ENCODE measurements at regions not wholly inside any gene's neighbourhood (a gene's known extent, or its start where the extent isn't known, plus 50 kb on each side); places are given as distances from the start of the nearest gene placed in this dataset.
A peak's percentile ranks its signal among the peaks of the same experiment; 100 is the strongest.

DNA sequence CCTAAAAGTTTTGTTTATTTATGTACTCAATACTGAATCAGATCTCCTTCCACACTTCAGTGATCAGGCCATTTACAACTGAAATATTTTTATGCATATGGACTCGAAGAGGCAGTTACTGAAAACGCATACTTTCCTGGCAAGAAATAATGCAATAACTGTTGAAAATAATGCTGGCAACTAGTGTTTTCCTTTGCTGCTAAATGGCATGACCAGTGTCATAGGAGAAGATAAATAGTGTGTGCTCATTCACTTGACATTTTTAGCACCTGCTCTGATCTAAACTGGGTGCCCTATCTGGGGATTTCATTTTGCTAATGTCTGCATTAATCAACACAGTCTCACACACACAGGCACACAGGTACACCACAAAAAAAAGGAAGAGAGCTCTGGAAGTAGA lies 695.2 kb downstream of the TUSC7 start:
- H3K4me3 ChIP-seq (ENCODE audit: low read depth in 2 of 2, low read length in 1 of 2) = no peak overlapping the region
- no peaks in the 10 kb centered on the region for H3K9me2 ChIP-seq
- DNase-seq = no peak
- no peaks in the 10 kb centered on the region for H3F3A ChIP-seq (replicated peaks; ENCODE audit: insufficient read depth)
- H3K9ac ChIP-seq = no peak overlapping the region
- 66% methylated on average over 2 of the region's 2 CpGs for WGBS (ENCODE audit: low lambda C conversion rate)
- no peaks in the 10 kb centered on the region for H3K9me3 ChIP-seq
- no peaks in the 10 kb centered on the region for H3K79me2 ChIP-seq (ENCODE audit: insufficient read depth)
- H4K20me1 ChIP-seq (ENCODE audit: insufficient read depth) = no peaks in the 10 kb centered on the region
- POLR2A ChIA-PET = no interaction called here
- no peaks in the 10 kb centered on the region for H3K36me3 ChIP-seq (replicated peaks in 1 of 2; ENCODE audit: control insufficient read depth in 1 of 2, insufficient read depth in 2 of 2, low read length in 1 of 2)
- H3K27me3 ChIP-seq (ENCODE audit: insufficient read depth) = no peaks in the 10 kb centered on the region
- peak overlapping the region in 1 of 2 experiments; percentile 34; a peak in 2 of 4 replicates for H3K27ac ChIP-seq (ENCODE audit: low read depth in 2 of 2, low read length in 1 of 2)
- CTCF ChIA-PET = no interaction called here
- H3K4me2 ChIP-seq = no peak overlapping the region
- H2AFZ ChIP-seq (ENCODE audit: low read depth) = no peak overlapping the region
- H3K4me1 ChIP-seq (ENCODE audit: control insufficient read depth in 1 of 2, insufficient read depth in 2 of 2, low read depth in 1 of 2, low read length in 1 of 2) = peaks cover 0 to 22% of the 10 kb centered on the region in 2 experiments; a peak in 2 of 4 replicates
- TF ChIP-seq IRF3 (IDR thresholded peaks at IDR 0.05; ENCODE audit: low read depth, low read length) (no peak), CTCF (IDR thresholded peaks at IDR 0.05) (no peak), RXRA (IDR thresholded peaks at IDR 0.05; ENCODE audit: borderline replicate concordance, low read depth) (no peak), MXI1 (IDR thresholded peaks at IDR 0.05; ENCODE audit: low read depth, low read length) (no peak)

DNA sequence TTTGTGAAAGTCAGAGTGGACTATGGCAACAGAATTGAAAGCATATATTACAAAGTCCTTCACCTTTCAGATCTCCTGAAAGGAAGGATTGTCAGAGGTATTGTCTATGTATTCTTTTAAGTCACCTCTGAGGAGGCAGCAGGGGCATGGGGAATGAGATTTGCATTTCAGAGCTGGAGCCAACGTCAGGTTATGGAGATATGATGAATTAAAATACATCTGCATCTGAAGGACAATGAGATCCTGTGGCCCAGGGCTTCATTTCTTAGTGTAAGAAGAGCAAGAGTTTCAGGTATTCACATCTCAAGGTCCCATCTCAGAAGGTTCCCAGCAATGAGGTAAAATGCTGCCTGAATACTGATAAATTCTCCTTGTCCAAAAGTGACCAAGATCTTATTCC lies 695.8 kb downstream of the TUSC7 start:
- Histone ChIP-seq H3K4me2 (no peak overlapping the region), H3K27ac (ENCODE audit: low read depth in 2 of 2, low read length in 1 of 2) (no peak overlapping the region), H3K36me3 (replicated peaks in 1 of 2; ENCODE audit: control insufficient read depth in 1 of 2, insufficient read depth in 2 of 2, low read length in 1 of 2) (no peaks in the 10 kb centered on the region), H3K27me3 (ENCODE audit: insufficient read depth) (no peaks in the 10 kb centered on the region), H3K9me2 (no peaks in the 10 kb centered on the region), H4K20me1 (ENCODE audit: insufficient read depth) (no peaks in the 10 kb centered on the region), H3K4me3 (ENCODE audit: low read depth in 2 of 2, low read length in 1 of 2) (no peak overlapping the region), H3K9me3 (no peaks in the 10 kb centered on the region), H3F3A (replicated peaks; ENCODE audit: insufficient read depth) (no peaks in the 10 kb centered on the region), H3K79me2 (ENCODE audit: insufficient read depth) (no peaks in the 10 kb centered on the region), H2AFZ (ENCODE audit: low read depth) (no peak overlapping the region), H3K9ac (no peak overlapping the region), H3K4me1 (ENCODE audit: control insufficient read depth in 1 of 2, insufficient read depth in 2 of 2, low read depth in 1 of 2, low read length in 1 of 2) (peaks cover 0 to 19% of the 10 kb centered on the region in 2 experiments; a peak in 2 of 4 replicates)
- ChIA-PET CTCF (no interaction called here), POLR2A (no interaction called here)
- no peak for DNase-seq
- 38% methylated on average over 1 of the region's 1 CpG for WGBS (ENCODE audit: low lambda C conversion rate)
- TF ChIP-seq SMC3 (IDR thresholded peaks at IDR 0.05; ENCODE audit: low read depth, low read length) (no peak), RCOR1 (IDR thresholded peaks at IDR 0.05; ENCODE audit: low read length) (no peak), RXRA (IDR thresholded peaks at IDR 0.05; ENCODE audit: borderline replicate concordance, low read depth) (no peak), GABPA (IDR thresholded peaks at IDR 0.05; ENCODE audit: low read depth) (no peak)

DNA sequence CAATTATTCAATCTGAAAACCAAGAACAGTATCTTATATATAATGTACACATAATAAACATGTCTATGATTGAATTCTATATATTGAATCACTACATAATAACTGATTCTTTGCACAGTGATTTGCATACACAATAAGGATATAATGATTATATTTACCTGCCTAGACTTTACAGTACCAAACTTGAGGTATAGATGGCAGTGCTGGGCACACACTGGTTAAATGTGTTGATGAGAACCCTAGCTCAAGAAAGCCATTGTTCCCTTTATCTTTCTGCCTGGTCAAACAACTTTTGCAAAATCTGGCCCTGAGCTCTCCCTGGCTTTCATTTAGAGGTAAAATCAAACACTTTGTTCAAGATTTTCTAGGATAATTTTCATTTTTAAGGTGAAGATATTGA lies 697.7 kb downstream of the TUSC7 start:
- Histone ChIP-seq H3K9ac (no peak overlapping the region), H3F3A (replicated peaks; ENCODE audit: insufficient read depth) (no peaks in the 10 kb centered on the region), H4K20me1 (ENCODE audit: insufficient read depth) (no peaks in the 10 kb centered on the region), H3K9me3 (no peaks in the 10 kb centered on the region), H3K27ac (ENCODE audit: low read depth in 2 of 2, low read length in 1 of 2) (peak overlapping the region in 1 of 2 experiments; percentile 12; a peak in 2 of 4 replicates), H3K9me2 (no peaks in the 10 kb centered on the region), H3K4me2 (no peak overlapping the region), H3K4me1 (ENCODE audit: control insufficient read depth in 1 of 2, insufficient read depth in 2 of 2, low read depth in 1 of 2, low read length in 1 of 2) (peaks cover 0 to 23% of the 10 kb centered on the region in 2 experiments; a peak in 2 of 4 replicates), H3K36me3 (replicated peaks in 1 of 2; ENCODE audit: control insufficient read depth in 1 of 2, insufficient read depth in 2 of 2, low read length in 1 of 2) (no peaks in the 10 kb centered on the region), H3K27me3 (ENCODE audit: insufficient read depth) (no peaks in the 10 kb centered on the region), H3K4me3 (ENCODE audit: low read depth in 2 of 2, low read length in 1 of 2) (no peak overlapping the region), H2AFZ (ENCODE audit: low read depth) (no peak overlapping the region; the same call in 1 of the 2 replicates), H3K79me2 (ENCODE audit: insufficient read depth) (no peaks in the 10 kb centered on the region)
- ChIA-PET CTCF (interaction anchor here (0.8 kb wide), 1 partner anchor 34 kb away, joined by 3 read pairs; no protein-coding TSS in a partner anchor), POLR2A (no interaction called here)
- DNase-seq = no peak
- TF ChIP-seq, protein P1, sequence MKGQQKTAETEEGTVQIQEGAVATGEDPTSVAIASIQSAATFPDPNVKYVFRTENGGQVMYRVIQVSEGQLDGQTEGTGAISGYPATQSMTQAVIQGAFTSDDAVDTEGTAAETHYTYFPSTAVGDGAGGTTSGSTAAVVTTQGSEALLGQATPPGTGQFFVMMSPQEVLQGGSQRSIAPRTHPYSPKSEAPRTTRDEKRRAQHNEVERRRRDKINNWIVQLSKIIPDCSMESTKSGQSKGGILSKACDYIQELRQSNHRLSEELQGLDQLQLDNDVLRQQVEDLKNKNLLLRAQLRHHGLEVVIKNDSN (IDR thresholded peaks at IDR 0.05; ENCODE audit: borderline replicate concordance, low read depth) = no peak
- TF ChIP-seq RAD21 (IDR thresholded peaks at IDR 0.05; ENCODE audit: low read length) (peak; percentile 38), CTCF (IDR thresholded peaks at IDR 0.05) (peak; percentile 57), TEAD4 (IDR thresholded peaks at IDR 0.05; ENCODE audit: borderline replicate concordance, insufficient read depth) (no peak)
